ES-I3 (cell line): ENCODE measurements at regions not wholly inside any gene's neighbourhood (a gene's known extent, or its start where the extent isn't known, plus 50 kb on each side); places are given as distances from the start of the nearest gene placed in this dataset.
A peak's percentile ranks its signal among the peaks of the same experiment; 100 is the strongest.

Experiments used
- H3K36me3 ChIP-seq: 2 replicates; pipeline ENCODE4 v1.6.1; 2013; ENCODE audit warnings: mild to moderate bottlenecking, low read length, control low read depth, moderate library complexity; ENCODE audit not compliant: insufficient read depth
- H3K4me1 ChIP-seq: 2 replicates; pipeline ENCODE4 v1.6.1; 2013; ENCODE audit warnings: mild to moderate bottlenecking, control low read depth, low read length; ENCODE audit not compliant: insufficient read depth
- H3K9ac ChIP-seq: 2 replicates; pipeline ENCODE4 v1.6.1; 2013; ENCODE audit warnings: low read depth, mild to moderate bottlenecking, low read length, moderate library complexity
- H3K9me3 ChIP-seq: 2 replicates; pipeline ENCODE4 v1.6.1; 2013; ENCODE audit warnings: mild to moderate bottlenecking, low read length, moderate library complexity; ENCODE audit not compliant: control insufficient read depth, insufficient read depth

DNA sequence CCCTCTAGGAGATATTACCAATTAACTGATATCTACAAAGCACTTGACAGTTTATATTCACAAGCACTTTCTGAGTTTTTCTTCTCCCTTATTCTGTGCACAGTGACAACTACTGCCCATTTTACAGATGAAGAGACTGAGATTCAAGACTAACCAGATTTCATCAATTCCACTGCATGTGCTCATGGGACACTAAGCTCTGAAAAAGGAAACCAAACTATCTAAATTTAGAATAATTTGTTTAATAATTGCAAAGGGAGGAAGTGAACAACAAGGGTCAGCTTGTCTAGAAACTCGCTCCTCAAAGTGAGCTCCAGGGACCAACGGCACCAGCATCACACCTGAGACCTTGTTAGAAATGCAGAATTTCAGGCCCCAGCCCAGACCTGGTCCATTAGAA, 50.8 kb upstream of the MYLIP start:
- H3K36me3 ChIP-seq = no peaks in the 10 kb centered on the region
- no peaks in the 10 kb centered on the region for H3K4me1 ChIP-seq
- no peak overlapping the region for H3K9ac ChIP-seq
- no peaks in the 10 kb centered on the region for H3K9me3 ChIP-seq

DNA sequence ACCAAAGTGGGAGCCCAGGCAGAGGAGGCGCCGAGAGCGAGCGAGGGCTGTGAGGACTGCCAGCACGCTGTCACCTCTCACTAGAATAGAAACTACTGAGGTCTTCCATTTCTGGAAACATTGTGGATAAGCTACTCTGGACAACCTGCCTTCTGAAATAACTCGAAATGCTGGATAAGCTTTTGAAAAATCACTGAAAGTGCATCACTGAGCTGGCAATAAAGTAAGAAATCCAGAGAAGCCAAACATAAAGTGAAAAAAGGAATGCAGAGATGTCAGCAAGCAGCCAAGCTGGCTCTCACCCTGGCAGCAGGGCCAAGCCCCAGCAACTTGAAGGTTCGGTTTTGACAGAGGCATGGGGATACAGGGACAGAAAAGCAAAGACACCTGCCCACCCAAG, 59.2 kb upstream of the MYLIP start:
- H3K4me1 ChIP-seq = no peaks in the 10 kb centered on the region; the same call in 1 of the 2 replicates
- no peaks in the 10 kb centered on the region for H3K9me3 ChIP-seq
- H3K9ac ChIP-seq = no peak overlapping the region
- no peaks in the 10 kb centered on the region for H3K36me3 ChIP-seq

DNA sequence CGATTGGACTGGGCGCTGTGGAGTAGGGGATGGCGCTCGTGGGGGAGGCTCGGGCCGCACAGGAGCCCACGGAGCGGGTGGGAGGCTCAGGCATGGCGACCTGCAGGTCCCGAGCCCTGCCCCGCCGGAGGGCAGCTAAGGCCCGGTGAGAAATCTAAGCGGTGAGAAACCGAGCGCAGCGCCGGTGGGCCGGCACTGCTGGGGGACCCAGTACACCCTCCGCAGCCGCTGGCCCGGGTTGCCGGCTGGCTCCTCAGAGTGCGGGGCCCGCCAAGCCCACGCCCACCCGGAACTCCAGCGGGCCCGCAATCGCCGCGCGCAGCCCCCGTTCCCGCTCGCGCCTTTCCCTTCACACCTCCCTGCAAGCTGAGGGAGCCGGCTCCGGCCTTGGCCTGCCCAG, 59.7 kb upstream of the MYLIP start:
- H3K9me3 ChIP-seq = no peaks in the 10 kb centered on the region
- no peak overlapping the region for H3K9ac ChIP-seq
- peaks cover 4% of the 10 kb centered on the region for H3K4me1 ChIP-seq
- H3K36me3 ChIP-seq = no peaks in the 10 kb centered on the region

DNA sequence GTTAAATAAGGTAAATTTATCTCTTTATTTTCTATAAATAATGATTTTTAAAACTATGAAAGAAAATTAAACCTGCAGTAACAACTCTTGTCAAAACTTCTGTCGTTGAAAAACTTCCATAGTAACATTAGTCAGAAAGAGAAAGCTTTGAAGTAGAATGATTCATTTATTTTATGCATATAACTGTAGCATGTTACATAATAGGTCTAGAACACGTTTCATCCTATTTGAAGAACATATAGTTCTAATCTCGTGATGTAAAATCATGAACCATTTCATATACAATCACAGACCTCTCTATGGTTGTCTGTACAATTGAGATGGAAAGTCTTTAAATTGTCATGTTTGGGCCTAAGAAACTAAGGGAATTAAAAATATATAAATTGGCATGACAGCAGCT, 61.3 kb upstream of the MYLIP start:
- H3K4me1 ChIP-seq = peaks cover 16% of the 10 kb centered on the region
- H3K36me3 ChIP-seq = no peaks in the 10 kb centered on the region
- H3K9me3 ChIP-seq = no peaks in the 10 kb centered on the region
- H3K9ac ChIP-seq = no peak overlapping the region

DNA sequence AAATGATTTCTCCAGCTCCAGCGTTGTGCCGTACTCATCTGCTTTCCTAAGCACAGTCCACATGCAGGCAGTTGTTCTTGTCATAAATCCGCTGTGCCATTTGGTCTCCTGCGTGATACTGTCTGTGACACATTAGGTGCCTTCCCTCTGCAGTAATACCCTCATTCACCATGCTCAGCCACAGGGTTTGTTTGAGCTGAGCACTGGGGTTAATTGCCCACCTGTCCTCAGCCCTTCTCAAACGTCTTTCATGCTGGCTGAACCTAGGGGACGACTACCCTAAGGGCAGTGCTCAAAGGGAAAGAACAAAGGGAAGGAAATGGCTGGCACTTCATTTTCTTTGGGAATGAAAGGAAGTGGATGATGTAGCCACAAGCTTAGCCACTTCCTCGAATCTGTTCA, 64.2 kb upstream of the MYLIP start:
- H3K4me1 ChIP-seq = peaks cover 21% of the 10 kb centered on the region
- no peaks in the 10 kb centered on the region for H3K36me3 ChIP-seq
- H3K9me3 ChIP-seq = no peaks in the 10 kb centered on the region
- 0 out of 2 replicates have a peak overlapping the region, but pooled peaks have one; percentile 6 for H3K9ac ChIP-seq

DNA sequence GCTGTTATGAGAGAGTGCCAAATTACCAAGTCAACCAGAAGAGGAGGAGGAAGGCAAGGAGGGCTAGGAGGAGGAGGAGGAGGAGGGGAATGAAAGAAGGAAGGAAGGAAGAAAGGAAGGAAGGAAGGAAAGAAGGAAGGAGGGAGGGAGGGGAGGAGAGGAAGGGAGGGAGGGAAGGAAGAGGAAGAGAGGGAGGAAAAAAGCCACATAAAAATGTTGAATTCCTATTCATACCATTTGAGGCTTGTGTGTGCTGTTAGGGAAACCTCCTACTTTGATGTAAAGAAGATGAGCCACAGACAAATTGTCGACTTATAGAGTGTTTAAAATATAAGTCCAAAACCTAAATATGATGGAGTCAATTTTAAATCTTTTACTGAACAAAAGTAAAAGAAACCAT, 65.3 kb upstream of the MYLIP start:
- H3K4me1 ChIP-seq = peaks cover 29% of the 10 kb centered on the region
- no peaks in the 10 kb centered on the region for H3K9me3 ChIP-seq
- H3K9ac ChIP-seq = no peak overlapping the region
- no peaks in the 10 kb centered on the region for H3K36me3 ChIP-seq

DNA sequence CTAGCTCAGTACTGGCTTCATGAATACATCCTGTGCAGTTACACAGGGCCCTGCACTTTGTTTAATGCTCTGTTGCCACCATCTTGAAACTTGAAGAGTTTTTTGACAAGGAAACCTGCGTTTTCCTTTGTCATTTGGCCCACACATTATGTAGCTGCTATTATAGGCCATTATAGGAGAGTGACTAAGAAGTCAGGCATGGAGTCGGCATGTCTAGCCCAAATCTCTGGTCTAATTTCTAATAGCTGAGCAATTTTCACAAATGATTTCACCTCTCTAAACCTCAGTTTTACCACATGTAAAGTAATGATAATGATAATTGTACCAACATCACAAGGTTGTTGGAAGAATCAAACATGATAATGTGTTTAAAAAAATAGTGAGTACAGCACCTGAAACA, 67.1 kb upstream of the MYLIP start:
- Histone ChIP-seq H3K9me3 (no peaks in the 10 kb centered on the region), H3K4me1 (peaks cover 39% of the 10 kb centered on the region), H3K9ac (no peak overlapping the region), H3K36me3 (no peaks in the 10 kb centered on the region)

DNA sequence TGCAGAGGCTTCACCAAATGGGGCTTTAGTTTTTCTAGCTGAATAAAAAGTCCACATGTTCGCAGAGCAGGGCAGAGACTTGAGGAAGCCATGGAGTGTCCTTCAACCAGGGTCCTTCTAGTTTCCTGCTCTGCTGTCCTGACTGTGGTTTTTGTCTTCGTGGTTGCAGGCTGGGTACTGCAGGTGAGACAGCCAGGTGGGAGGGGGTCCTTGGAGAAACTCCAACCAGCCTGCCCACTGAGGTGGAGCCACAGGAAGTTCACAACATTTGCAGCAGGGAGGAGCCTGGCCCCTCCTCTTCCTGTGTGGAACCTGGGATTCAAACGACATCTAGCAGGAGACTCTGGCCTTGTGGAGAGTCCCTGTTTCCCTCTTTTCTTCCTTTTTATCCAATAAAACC, 68.8 kb upstream of the MYLIP start:
- peaks cover 47% of the 10 kb centered on the region for H3K4me1 ChIP-seq
- H3K9me3 ChIP-seq = no peaks in the 10 kb centered on the region
- H3K36me3 ChIP-seq = no peaks in the 10 kb centered on the region
- no peak overlapping the region for H3K9ac ChIP-seq

DNA sequence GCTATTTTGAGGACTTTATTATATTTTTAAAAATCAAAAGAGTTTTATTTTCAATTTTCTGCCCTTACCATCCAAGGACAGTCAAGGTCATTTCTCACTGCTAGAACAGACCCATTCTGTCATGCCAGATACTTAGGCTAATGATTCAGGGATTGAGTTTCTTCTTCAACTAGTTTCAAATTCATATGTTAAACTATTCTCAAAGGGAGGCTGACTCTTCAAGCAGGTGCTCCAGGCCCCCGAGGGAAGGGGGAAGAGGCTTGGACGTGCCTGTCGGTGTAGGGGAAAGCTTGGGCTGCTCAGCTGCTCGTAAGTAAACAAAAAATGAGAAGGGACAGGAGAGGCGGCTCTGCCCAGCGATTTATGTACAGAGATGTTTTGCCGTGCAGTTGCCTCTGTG, 69.4 kb upstream of the MYLIP start:
- H3K36me3 ChIP-seq = no peaks in the 10 kb centered on the region
- H3K4me1 ChIP-seq = peaks cover 46% of the 10 kb centered on the region
- no peaks in the 10 kb centered on the region for H3K9me3 ChIP-seq
- H3K9ac ChIP-seq = no peak overlapping the region

DNA sequence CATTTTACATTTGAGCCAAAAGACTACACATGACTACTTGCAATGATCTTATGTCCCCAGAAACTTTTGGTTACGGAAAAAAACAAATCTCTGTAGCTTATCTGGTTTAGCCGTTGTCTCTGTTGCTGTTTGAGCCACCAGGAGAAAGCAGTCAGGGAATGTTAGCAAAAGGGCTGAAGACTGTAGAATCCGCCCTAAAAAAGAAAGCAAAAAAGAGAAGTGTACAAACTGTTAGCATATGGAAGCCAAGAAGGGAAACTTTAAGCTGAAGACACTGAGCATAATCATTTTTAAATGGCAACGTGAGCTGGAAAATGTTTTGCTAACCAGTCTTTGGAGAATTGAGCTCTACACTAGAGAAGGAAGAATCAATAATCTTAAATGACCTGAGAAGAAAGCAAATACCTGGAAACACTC, 69.9 kb upstream of the MYLIP start:
- Histone ChIP-seq H3K36me3 (no peaks in the 10 kb centered on the region), H3K9ac (no peak overlapping the region), H3K9me3 (no peaks in the 10 kb centered on the region), H3K4me1 (peaks cover 40% of the 10 kb centered on the region)

DNA sequence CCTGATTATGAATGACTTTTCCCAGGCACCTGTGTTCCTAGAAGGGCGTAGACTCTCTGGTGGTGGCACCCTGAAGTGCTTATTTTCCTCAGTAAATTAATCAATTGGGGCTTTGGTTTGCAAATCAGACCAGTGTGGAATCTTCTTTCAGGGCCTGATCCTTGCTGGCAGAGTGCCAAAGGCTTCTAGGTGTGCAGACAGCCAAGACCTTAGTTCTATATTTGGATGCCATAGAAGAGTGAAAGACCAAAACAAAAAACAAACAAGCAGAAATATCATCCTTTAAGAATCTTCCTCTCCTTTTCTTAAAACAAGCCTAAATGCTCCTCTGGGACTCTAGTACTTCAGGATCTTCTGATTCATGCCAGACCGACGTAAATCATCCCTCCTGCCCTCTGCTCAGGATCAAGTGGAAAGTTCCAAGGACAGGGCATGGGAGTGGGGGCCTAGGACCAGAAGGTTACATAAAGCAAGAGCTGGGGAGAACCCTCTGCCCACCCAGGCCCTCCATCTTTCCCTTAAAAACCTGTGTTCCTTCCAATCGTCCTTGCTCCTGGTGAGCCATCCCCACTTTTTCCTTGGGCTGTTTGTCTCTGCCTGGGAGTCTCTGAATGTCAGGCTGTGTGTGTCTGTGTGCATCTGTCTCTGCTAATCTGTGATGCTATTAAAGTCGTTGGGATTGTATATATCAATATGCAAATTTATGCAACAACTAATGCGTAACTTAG, 70.5 kb upstream of the MYLIP start:
- no peaks in the 10 kb centered on the region for H3K9me3 ChIP-seq
- no peak overlapping the region for H3K9ac ChIP-seq
- H3K36me3 ChIP-seq = no peaks in the 10 kb centered on the region
- peaks cover 35% of the 10 kb centered on the region for H3K4me1 ChIP-seq

DNA sequence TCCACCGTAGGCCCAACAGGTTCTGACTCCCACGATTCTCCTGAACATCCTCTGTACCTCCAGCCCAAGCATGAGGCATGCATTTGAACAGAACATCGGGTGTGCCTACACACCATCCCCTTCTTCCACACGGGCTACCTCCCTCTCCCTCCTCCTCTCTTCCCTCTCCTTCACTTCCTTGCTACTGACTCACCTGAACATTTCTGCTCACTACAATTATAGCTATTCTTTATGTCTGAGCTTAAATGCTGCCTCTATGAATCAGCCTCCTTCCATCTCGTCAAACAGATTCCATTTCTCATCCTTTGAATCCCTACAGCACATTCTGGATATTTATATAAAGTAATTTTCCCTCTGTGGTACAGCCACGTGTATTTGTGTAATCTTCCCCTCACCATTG, 71.4 kb upstream of the MYLIP start:
- H3K9ac ChIP-seq = no peak overlapping the region
- H3K36me3 ChIP-seq = no peaks in the 10 kb centered on the region
- H3K9me3 ChIP-seq = no peaks in the 10 kb centered on the region
- peaks cover 31% of the 10 kb centered on the region for H3K4me1 ChIP-seq

DNA sequence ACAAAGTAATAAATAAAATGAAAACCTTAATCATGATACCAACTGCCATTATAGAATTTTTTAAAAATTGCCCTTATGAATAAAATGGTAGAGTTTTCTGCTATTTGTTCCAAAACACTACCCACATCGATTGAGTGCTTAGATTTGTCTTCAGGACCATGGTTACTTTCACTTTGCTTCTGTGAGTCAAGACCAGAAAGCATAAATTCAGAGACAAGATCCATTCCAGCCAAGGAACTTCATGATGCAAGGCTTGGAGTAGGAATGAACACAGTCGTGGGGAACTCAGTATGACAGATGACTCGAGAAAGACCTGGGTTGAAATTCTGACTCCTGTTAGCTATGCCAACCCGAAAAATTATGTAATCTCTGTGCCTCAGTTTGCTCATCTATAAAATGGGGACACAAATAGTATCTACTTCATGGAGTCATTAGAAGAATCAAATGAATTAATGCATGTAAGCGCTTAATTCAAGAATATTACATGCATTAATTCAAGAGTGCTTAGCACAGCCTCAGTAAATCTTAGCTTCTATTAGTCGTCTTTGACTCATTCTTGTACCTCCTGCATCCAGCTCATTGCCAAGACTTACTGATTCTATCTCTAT, 72.5 kb upstream of the MYLIP start:
- H3K9ac ChIP-seq = no peak overlapping the region
- H3K36me3 ChIP-seq = no peaks in the 10 kb centered on the region
- H3K9me3 ChIP-seq = no peaks in the 10 kb centered on the region
- peaks cover 31% of the 10 kb centered on the region for H3K4me1 ChIP-seq

DNA sequence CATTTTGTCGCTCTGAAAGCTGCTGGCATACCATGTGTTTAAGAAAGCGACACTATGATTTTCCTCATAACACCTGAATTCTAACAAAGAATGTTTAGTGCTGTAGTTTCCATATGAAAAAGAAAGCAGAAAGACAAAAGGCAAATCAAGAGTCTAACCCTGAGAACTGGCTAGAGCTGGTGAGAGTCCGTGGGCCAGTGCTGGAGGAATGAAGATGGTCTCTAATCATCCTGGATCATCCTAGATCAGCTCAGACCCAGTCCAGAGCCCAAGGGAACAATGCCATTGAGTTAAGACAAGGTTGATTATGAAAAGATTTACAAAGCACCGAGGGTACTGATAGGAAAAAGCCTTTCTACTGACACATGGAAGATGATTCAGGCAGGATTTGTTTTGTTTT, 73.0 kb upstream of the MYLIP start:
- Histone ChIP-seq H3K36me3 (no peaks in the 10 kb centered on the region), H3K9me3 (no peaks in the 10 kb centered on the region), H3K4me1 (peaks cover 31% of the 10 kb centered on the region), H3K9ac (no peak overlapping the region)

DNA sequence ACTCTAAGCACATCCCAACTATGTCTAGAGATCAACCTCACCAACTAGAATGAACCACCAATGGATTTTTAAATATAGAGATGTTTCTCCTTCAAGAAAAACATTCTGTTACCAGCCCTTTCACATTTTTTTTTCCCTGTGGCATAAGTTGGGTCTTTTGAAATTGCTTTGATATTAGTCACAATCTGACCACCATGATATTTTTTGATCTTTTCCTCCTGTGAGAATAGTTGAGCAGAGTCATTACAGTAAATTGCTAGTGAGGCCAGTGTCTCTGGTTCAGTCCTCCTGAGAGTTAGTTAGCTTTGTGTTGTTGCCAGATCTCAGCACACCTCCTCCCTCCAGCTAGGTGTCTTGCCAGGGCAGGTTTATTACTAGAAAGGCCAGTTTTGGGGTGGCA, 79.7 kb upstream of the MYLIP start:
- H3K36me3 ChIP-seq = no peaks in the 10 kb centered on the region
- H3K4me1 ChIP-seq = no peaks in the 10 kb centered on the region
- no peak overlapping the region for H3K9ac ChIP-seq
- no peaks in the 10 kb centered on the region; the same call in 1 of the 2 replicates for H3K9me3 ChIP-seq
